HG02678 (cell line): ENCODE measurements at regions not wholly inside any gene's neighbourhood (a gene's known extent, or its start where the extent isn't known, plus 50 kb on each side); places are given as distances from the start of the nearest gene placed in this dataset.

Source experiments
- ATAC-seq: cut with Tn5 transposase; IDR thresholded peaks from one replicate; pipeline ENCODE4 v1.9.1; 2021; ENCODE audit warnings: mild to moderate bottlenecking, moderate library complexity; ENCODE audit not compliant: unreplicated experiment

- ATAC-seq = no peak
Observed at GRCh38 chr12:84741692-84742091, 170.9 kb downstream of the SLC6A15 start.

GRCh38 chr12:84741031-84741430 is 171.6 kb downstream of the SLC6A15 start:
- ATAC-seq = no peak

GRCh38 chr12:84740602-84741001 is 172.0 kb downstream of the SLC6A15 start:
- ATAC-seq = no peak

GRCh38 chr12:84738481-84738972 is 174.1 kb downstream of the SLC6A15 start:
- ATAC-seq = no peak

GRCh38 chr12:84732828-84733340 is 179.7 kb downstream of the SLC6A15 start:
- no peak for ATAC-seq

- ATAC-seq = no peak
Observed at GRCh38 chr12:84730561-84731162, 181.9 kb downstream of the SLC6A15 start.

DNA sequence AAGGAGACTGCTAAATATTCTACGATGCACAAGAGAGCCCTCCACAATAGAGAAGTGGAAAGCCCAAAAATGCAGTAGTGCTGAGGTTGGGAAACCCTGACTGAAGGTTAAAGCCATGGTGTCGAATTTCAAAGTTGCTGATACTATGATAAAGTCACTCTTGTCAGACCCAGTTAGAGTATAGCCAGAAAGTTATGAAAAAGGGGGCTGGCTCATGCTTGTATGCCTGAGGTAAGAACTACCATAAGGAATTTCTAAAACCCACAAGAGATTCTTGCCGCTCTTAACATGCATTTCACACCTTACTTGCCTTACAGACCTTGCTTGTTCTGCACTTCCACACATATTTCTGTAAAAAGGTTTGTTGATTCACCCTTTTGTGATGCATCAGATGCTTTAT is 184.6 kb downstream of the SLC6A15 start:
- ATAC-seq = no peak

DNA sequence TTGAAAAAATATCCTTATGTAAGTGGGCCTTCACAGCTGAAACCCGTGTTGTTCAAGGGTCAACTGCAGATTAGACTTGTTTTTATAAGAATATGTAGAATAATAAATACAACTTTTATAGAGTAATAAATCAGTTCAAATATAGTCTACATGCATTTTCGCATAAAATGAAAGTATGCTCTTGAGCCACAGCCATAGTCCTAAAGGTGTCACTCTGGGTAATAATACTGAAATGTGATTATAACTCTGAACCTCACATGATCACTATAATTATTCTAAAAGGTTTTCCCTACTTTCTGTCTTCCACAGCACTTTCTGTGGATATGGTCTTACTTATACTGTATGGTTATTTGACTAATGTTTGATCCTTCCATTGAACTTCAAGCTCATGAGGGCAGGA is 185.8 kb downstream of the SLC6A15 start:
- no peak for ATAC-seq

GRCh38 chr12:84723988-84724387 is 188.6 kb downstream of the SLC6A15 start:
- no peak for ATAC-seq

- ATAC-seq = no peak
Observed at GRCh38 chr12:84719997-84720396, 192.6 kb downstream of the SLC6A15 start.

- no peak for ATAC-seq
Observed at GRCh38 chr12:84718906-84719305, 193.7 kb downstream of the SLC6A15 start.

- ATAC-seq = no peak
Observed at GRCh38 chr12:84712747-84713146, 199.9 kb downstream of the SLC6A15 start.

GRCh38 chr12:84706374-84706773 is 206.2 kb downstream of the SLC6A15 start:
- no peak for ATAC-seq

DNA sequence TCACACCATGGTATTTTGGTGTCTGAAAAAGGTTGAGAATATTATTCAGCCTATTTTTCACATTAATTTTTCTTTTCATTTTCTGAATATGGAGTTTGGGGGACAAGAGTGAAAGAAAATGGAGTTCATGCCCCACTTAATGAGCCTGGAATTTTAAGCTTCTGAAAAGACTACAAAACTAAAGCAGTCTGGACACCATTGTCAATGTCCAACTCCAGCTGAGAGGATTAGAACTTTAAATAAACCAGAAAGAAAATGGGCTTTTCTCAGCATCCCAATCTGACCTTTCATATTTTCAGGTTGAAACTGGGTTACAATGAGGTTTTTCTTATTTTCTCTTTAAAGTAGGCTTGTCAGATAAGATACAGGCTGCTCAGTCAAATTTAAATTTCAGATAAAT is 207.7 kb downstream of the SLC6A15 start:
- no peak for ATAC-seq

DNA sequence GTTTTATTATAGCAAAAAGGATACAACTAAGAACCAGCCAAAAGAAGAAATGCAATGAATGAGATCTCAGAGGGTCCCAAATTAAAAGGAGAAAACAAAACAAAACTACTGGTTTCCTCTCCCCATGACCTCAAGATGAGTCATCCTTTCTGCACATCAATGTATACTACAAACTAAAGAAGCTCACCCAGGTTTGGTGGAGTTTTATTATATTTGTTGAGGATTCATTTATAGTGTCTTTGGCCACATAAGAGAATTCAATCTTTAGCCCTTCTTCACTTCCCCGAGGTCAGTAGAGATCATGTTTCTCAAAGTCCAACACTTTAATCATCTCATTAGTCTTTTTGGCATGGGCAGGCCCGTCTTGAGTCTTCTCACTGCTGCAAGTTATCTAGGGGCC is 210.6 kb downstream of the SLC6A15 start:
- ATAC-seq = no peak

DNA sequence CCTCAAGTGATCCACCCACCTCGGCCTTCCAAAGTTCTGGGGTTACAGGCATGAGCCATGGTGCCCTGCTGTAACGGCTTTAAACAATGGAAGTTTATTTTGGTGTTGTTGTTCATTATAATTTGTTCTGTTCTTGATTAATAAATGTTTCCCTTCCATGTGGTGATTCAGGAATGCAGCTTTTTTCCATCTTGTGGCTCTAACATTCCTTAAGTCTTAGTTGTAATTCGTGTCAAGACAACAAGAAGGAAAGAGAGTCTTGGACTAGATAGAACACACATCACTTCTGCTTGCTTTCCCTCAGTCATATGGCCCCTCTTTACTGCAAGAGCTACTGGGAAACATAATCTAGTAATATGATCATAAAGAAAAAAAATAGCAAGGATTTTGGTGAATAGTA is 211.6 kb downstream of the SLC6A15 start:
- ATAC-seq = no peak

DNA sequence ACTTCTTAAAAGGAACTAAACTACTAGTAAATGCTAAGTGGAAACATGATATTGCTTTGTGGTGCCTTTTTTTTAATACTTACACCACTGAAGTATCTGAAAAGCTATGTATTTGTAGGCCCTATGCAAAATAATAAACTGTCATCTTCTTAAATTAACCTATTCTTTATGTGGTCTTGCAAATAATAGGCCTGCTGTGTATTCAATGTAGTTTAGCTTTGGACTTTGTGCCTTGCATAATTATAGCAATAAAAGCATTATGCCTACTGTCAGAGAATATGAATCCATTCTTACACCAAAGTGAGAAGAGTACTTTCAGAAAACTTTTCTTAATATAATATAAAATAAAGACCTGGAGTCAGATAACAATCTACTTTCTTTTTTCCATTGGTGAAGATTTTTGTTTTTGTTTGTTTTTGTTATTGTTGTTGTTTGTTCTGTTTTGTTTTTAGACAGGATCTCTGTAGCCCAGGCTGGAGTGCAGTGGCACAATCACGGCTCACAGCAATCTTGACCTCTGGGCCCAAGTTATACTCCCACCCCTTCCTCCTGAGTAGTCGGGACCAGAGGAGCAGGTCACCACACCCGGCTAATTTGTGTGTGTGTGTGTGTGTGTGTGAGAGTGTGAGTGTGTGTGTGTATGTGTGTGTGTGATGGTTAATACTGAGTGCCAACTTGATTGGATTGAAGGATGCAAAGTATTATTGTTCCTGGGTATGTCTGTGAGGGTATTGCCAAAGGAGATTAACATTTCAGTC is 213.8 kb downstream of the SLC6A15 start:
- no peak for ATAC-seq

DNA sequence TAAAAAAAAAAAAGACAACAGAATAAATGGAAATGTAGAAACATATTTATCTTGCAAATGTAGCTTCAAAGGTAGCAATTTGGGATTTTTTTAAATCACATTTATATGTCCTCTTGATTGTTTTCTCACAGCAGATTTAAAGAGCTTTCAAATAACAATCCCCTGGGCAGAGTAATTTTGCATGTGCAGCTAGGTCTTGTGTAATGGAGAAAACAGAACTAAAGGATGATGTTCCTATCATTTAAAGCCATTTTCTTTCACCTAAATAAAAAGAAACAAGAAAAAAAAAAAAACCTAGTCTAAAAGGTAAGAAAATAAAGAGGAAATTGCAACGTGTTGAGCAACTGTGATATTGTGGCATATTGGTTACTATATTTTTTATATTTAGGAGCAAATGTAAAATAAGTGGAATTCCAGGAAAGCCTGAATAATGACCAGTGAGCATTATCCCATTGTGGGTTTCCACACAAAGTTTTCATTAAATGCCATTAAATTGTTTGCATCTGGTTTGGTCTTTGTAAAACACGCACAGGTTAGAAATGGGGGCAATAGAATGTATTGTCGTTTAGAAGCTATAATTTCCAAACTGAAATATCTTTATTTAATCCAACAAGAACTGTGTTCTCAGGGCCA is 215.6 kb downstream of the SLC6A15 start:
- no peak for ATAC-seq

DNA sequence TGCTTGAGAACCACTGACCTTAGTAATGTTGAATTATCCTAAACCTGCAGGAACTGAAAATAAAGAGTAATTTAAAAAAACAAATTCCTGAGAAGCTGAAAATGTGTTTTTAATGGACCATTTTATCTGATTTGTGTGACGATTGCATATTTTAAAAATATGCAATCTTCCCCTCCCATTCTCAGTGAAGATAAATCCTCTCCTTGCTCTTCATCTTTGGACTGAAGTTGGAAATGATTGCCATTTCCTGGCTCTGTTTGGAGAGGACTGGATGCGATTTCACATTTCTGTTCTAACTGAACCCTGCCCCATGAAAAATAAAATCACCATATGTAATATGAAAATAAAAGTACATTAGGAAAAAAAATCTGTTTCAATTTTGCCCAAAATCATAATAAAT is 216.3 kb downstream of the SLC6A15 start:
- no peak for ATAC-seq

DNA sequence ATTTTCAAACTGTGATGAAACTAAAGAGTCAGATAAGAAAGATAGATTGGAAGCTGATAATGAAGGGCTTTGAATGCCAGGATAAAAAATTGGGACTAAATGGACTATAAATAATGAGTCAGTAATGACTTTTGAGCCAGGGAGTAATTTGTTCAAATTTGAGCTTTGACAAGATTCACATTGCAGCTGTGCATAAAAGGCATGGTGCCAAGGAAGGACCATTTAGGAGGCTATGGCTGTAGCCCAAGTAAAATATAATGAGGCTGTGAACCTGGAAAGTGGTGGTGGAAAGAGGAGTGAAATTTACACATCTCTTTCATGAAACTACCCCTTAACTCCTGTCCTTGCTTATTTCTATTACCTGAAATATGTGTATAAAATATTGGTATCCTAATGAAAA is 218.5 kb downstream of the SLC6A15 start:
- ATAC-seq = no peak

DNA sequence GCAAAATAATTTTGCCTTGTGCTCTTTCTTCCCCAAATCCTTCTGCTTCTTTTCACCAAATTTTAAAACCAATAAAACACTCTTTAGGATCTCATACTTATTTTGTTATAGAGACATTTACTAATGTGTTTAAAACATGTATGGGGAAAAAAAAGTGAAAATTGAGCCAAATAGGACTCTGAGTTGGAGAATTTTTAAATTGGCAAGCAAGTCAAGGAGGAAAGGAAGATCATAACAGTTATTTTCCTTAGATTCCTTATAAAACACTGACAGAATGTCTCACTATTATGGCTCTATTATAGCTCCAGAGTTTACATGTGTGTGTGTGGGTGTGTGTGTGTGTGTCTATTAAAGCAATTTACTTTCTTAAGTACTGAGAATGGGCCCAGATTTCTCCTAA is 220.5 kb downstream of the SLC6A15 start:
- ATAC-seq = no peak

GRCh38 chr12:84691266-84691665 is 221.3 kb downstream of the SLC6A15 start:
- no peak for ATAC-seq
